HepG2 (cell line): ENCODE measurements at regions not wholly inside any gene's neighbourhood (a gene's known extent, or its start where the extent isn't known, plus 50 kb on each side); places are given as distances from the start of the nearest gene placed in this dataset.

Experiments
- ATAC-seq: fragments of 200-7000 bp; cut with Tn5 transposase; 3 replicates; pipeline ENCODE4 v1.9.1; 2020; ENCODE audit warnings: mild to moderate bottlenecking, moderate library complexity
- BruUV-seq: library from RNA; stranded (reverse); fragments of 400-500 nt; replicated peaks from 2 replicates; lab custom pipeline; 2021; lab: Mats Ljungman, UMichigan
- CTCF ChIA-PET: fragments of 300-600 bp; formaldehyde crosslinking; extraction: SDS; loops from one replicate; lab custom pipeline; 2021; ENCODE audit warnings: low total read pairs, inconsistent platforms, low intra/inter-chr PET ratio; lab: Yijun Ruan, JAX
- POLR2A ChIA-PET: fragments of 350-600 bp; sonication (Branson Sonifier 250); formaldehyde crosslinking; loops from one replicate; lab custom pipeline; 2020; ENCODE audit warnings: antibody characterized with exemption, inconsistent platforms; lab: Yijun Ruan, JAX
- DNase-seq: peaks from one replicate; pipeline ENCODE4 v3.0.0-alpha.2; 2015; ENCODE audit warnings: low spot score
- FAIRE-seq: peaks from 3 replicates; lab custom pipeline; 2011; peaks lifted over from hg19 to GRCh38; lab: Jason Lieb, UNC
- H2AFZ ChIP-seq: one replicate; pipeline ENCODE4 v1.6.1; 2011; ENCODE audit warnings: low read length, inconsistent platforms
- H3K27ac ChIP-seq: fragments of 300-600 bp; 3 replicates; pipeline ENCODE4 v1.8.0; 2011; ENCODE audit warnings: mixed run types, mild to moderate bottlenecking, mixed read lengths, low read length, inconsistent platforms; ENCODE audit not compliant: insufficient read depth; ENCODE audit errors: extremely low read length
- H3K27me3 ChIP-seq, 2 experiments: fragments of 200-600 bp in 1 of 2; 2 replicates in 1 of 2; 3 replicates in 1 of 2; pipeline versions ENCODE4 v1.6.0 to v1.8.0; 2011; ENCODE audit warnings: low read length in 2 of 2, mild to moderate bottlenecking in 2 of 2, moderate library complexity in 2 of 2, inconsistent platforms in 1 of 2; ENCODE audit not compliant: insufficient read depth in 2 of 2, control insufficient read depth in 1 of 2
- H3K36me3 ChIP-seq, 2 experiments: fragments of 200-600 bp in 1 of 2; replicated peaks in 1 of 2; 2 replicates in 1 of 2; 3 replicates in 1 of 2; pipeline versions ENCODE4 v1.5.1 to v1.8.0; 2011; ENCODE audit warnings: low read length in 2 of 2, inconsistent platforms in 1 of 2; ENCODE audit not compliant: insufficient read depth in 2 of 2, control insufficient read depth in 1 of 2
- H3K4me1 ChIP-seq: 2 replicates; pipeline ENCODE4 v1.5.1; 2012; ENCODE audit warnings: low read length, inconsistent platforms; ENCODE audit not compliant: insufficient read depth
- H3K4me2 ChIP-seq: 2 replicates; pipeline ENCODE4 v1.6.0; 2011; ENCODE audit warnings: low read depth, low read length, inconsistent platforms
- H3K4me3 ChIP-seq, 3 experiments: fragments of 200-600 bp in 1 of 3; sonication (generic), shearing (Covaris generic) in 1 of 3; replicated peaks in 1 of 3; 2 replicates each; pipeline ENCODE4 v1.5.1; 2011 to 2016; ENCODE audit warnings: low read length in 3 of 3, inconsistent platforms in 2 of 3, low read depth in 2 of 3, mild to moderate bottlenecking in 2 of 3, control low read depth in 1 of 3, mixed read lengths in 1 of 3; ENCODE audit not compliant: insufficient read depth in 1 of 3
- H3K79me2 ChIP-seq: one replicate; pipeline ENCODE4 v1.6.1; 2011; ENCODE audit warnings: low read length, inconsistent platforms; ENCODE audit not compliant: insufficient read depth
- H3K9ac ChIP-seq: 2 replicates; pipeline ENCODE4 v1.6.0; 2011; ENCODE audit warnings: mild to moderate bottlenecking, low read depth, low read length, inconsistent platforms; ENCODE audit not compliant: insufficient read depth
- H3K9me3 ChIP-seq: 2 replicates; pipeline ENCODE4 v1.5.1; 2012; ENCODE audit warnings: mild to moderate bottlenecking, low read length
- H4K20me1 ChIP-seq: 2 replicates; pipeline ENCODE4 v1.6.0; 2011; ENCODE audit warnings: inconsistent platforms, mild to moderate bottlenecking, low read length, moderate library complexity; ENCODE audit not compliant: insufficient read depth
- CHD4 ChIP-seq: fragments of 200-600 bp; sonication (generic); IDR thresholded peaks from 2 replicates; pipeline ENCODE4 v1.7.0; 2017; ENCODE audit warnings: mild to moderate bottlenecking, low read length, borderline replicate concordance
- CREBL2 ChIP-seq: sonication (generic); formaldehyde crosslinking; IDR thresholded peaks from 2 replicates; pipeline ENCODE4 v1.8.1; 2023; ENCODE audit warnings: missing genetic modification reagents, mild to moderate bottlenecking, borderline replicate concordance
- FOXA1 ChIP-seq, 2 experiments: fragments of 450-650 bp in 1 of 2; sonication (generic) in 1 of 2; formaldehyde crosslinking in 1 of 2; IDR thresholded peaks; 2 replicates each; pipeline versions ENCODE4 v1.4.0 to v1.6.1; 2016 to 2020; ENCODE audit warnings: missing genetic modification reagents in 1 of 2
- GLI4 ChIP-seq: sonication (generic); formaldehyde crosslinking; IDR thresholded peaks from 2 replicates; pipeline ENCODE4 v1.5.1; 2020; ENCODE audit warnings: missing genetic modification reagents, mild to moderate bottlenecking, moderate library complexity, borderline replicate concordance
- KAT7 ChIP-seq: IDR thresholded peaks from 2 replicates; pipeline ENCODE4 v1.6.1; 2018; ENCODE audit warnings: borderline replicate concordance, missing compliant biosample characterization
- NR0B2 ChIP-seq: sonication (generic); formaldehyde crosslinking; IDR thresholded peaks from 2 replicates; pipeline ENCODE4 v1.4.0; 2020; ENCODE audit warnings: mild to moderate bottlenecking, missing genetic modification reagents
- ZNF20 ChIP-seq: sonication (generic); formaldehyde crosslinking; IDR thresholded peaks from 2 replicates; pipeline ENCODE4 v1.4.0; 2020; ENCODE audit warnings: mild to moderate bottlenecking, moderate library complexity, missing genetic modification reagents
- ZNF280B ChIP-seq: sonication (generic); formaldehyde crosslinking; IDR thresholded peaks from 2 replicates; pipeline ENCODE4 v1.5.0; 2020; ENCODE audit warnings: missing genetic modification reagents, mild to moderate bottlenecking, borderline replicate concordance
- ZNF382 ChIP-seq: sonication (generic); formaldehyde crosslinking; IDR thresholded peaks from 2 replicates; pipeline ENCODE4 v1.5.0; 2020; ENCODE audit warnings: missing genetic modification reagents, mild to moderate bottlenecking, borderline replicate concordance
- ZNF407 ChIP-seq: sonication (generic); formaldehyde crosslinking; IDR thresholded peaks from one replicate; pipeline ENCODE4 v1.5.1; 2020; ENCODE audit warnings: mild to moderate bottlenecking, missing genetic modification reagents; ENCODE audit errors: not compliant biosample characterization
- ZNF451 ChIP-seq: sonication (generic); formaldehyde crosslinking; IDR thresholded peaks from 2 replicates; pipeline ENCODE4 v1.5.0; 2020; ENCODE audit warnings: mild to moderate bottlenecking, missing genetic modification reagents
- ZNF75D ChIP-seq: sonication (generic); formaldehyde crosslinking; IDR thresholded peaks from 2 replicates; pipeline ENCODE4 v1.8.1; 2023; ENCODE audit warnings: missing genetic modification reagents, mild to moderate bottlenecking, borderline replicate concordance
- ZNF768 ChIP-seq: sonication (generic); formaldehyde crosslinking; IDR thresholded peaks from 2 replicates; pipeline ENCODE4 v1.4.0; 2020; ENCODE audit warnings: missing genetic modification reagents
- ZNF775 ChIP-seq: sonication (generic); formaldehyde crosslinking; IDR thresholded peaks from 2 replicates; pipeline ENCODE4 v1.4.0; 2020; ENCODE audit warnings: missing genetic modification reagents, mild to moderate bottlenecking, moderate library complexity, borderline replicate concordance
- ZNF883 ChIP-seq: sonication (generic); formaldehyde crosslinking; IDR thresholded peaks from 2 replicates; pipeline ENCODE4 v1.5.1; 2020; ENCODE audit warnings: mild to moderate bottlenecking, missing genetic modification reagents; ENCODE audit errors: not compliant biosample characterization
- in situ Hi-C: cut with HindIII; loops from 2 replicates; pipeline ENCODE4 v1.10.0; 2017; ENCODE audit warnings: low pct_unique_long_range_greater_than_20kb; ENCODE audit not compliant: extremely low pct_ligation_motif_present
- intact Hi-C: fragments of 100-400 bp; cut with micrococcal nuclease; formaldehyde crosslinking; loops from one replicate; pipeline ENCODE4 v1.10.0; 2022; ENCODE audit not compliant: unreplicated experiment

- H3K9me3 ChIP-seq = no peaks in the 10 kb centered on the region
- no peak for FAIRE-seq
- no peak for DNase-seq
- no peak overlapping the region for H3K9ac ChIP-seq
- no peaks in the 10 kb centered on the region for H4K20me1 ChIP-seq
- ATAC-seq = no peak
- H3K27me3 ChIP-seq = no peaks in the 10 kb centered on the region
- in situ Hi-C loops (no loop called here), intact Hi-C loops (no loop called here)
- no TSS peak for BruUV-seq
- no peaks in the 10 kb centered on the region for H3K79me2 ChIP-seq
- no peak overlapping the region for H2AFZ ChIP-seq
- no peak overlapping the region for H3K27ac ChIP-seq
- CTCF ChIA-PET = no interaction called here
- no peaks in the 10 kb centered on the region for H3K4me1 ChIP-seq
- H3K4me2 ChIP-seq = no peak overlapping the region
- POLR2A ChIA-PET = no interaction called here
- no peaks in the 10 kb centered on the region for H3K36me3 ChIP-seq
- H3K4me3 ChIP-seq = no peak overlapping the region
- TF ChIP-seq ZNF75D (CRISPR knock-in tag) (no peak), CREBL2 (CRISPR knock-in tag) (no peak), FOXA1 (IDR thresholded peaks at IDR 0.05) (no peak), FOXA1 (CRISPR knock-in tag; IDR thresholded peaks at IDR 0.05) (no peak), ZNF883 (CRISPR knock-in tag) (no peak), ZNF20 (no peak), GLI4 (CRISPR knock-in tag) (no peak), KAT7 (CRISPR knock-in tag) (no peak), NR0B2 (CRISPR knock-in tag) (no peak), ZNF382 (CRISPR knock-in tag) (no peak), ZNF451 (no peak), ZNF280B (no peak), ZNF407 (CRISPR knock-in tag) (no peak), CHD4 (no peak), ZNF768 (CRISPR knock-in tag) (no peak), ZNF775 (CRISPR knock-in tag) (no peak)
Observed at GRCh38 chr2:167637741-167638140, 609.7 kb downstream of the STK39 start.
